D341Med (cell line): ENCODE measurements at regions not wholly inside any gene's neighbourhood (a gene's known extent, or its start where the extent isn't known, plus 50 kb on each side); places are given as distances from the start of the nearest gene placed in this dataset.

ENCODE experiments used
- DNase-seq: peaks from one replicate; pipeline ENCODE4 v3.0.0; 2012; ENCODE audit warnings: low spot score

- DNase-seq = no peak
Observed at GRCh38 chr4:125365731-125366130, 51.0 kb downstream of the FAT4 start.

DNA sequence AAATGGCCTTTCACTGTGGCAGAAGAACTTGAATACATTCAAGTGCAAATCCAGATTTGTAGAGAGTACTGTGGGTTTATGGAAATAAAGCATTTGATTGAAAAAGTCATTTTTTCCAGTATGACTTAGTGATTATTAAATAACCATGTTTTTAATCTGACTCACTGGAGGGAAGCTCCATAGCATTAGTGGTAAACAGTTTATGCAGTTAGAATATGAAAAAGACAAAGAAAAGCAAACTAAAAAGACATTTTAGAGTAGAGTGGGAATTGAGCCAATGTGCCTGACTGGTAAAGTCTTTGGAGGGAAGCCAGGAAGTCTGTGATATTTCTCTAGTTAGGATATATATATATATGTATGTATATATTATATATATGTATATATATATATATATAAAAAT, 53.4 kb downstream of the FAT4 start:
- no peak for DNase-seq

- no peak for DNase-seq
Observed at GRCh38 chr4:125368671-125369081, 53.9 kb downstream of the FAT4 start.

- DNase-seq = no peak
Observed at GRCh38 chr4:125369098-125369497, 54.3 kb downstream of the FAT4 start.

DNA sequence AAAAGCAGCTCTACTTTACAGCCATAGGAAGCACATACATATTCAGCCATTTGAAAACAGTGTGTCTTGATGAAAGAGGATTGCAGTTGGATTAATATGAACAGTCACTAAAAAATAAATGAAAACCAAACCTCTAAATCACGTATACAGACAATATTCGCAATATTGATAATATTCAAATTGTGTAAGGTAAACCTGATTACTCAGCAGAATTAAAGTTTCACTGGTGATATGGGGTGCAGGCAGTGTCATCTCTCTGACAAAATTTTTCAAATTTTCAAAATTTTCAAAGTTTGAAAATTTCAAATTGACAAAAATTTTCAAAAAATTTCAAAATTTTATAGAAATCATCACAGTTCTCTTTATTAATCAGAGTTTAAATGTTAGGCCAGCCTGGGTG, 55.7 kb downstream of the FAT4 start:
- no peak for DNase-seq

GRCh38 chr4:125382995-125383394, 68.2 kb downstream of the FAT4 start:
- DNase-seq = no peak

DNA sequence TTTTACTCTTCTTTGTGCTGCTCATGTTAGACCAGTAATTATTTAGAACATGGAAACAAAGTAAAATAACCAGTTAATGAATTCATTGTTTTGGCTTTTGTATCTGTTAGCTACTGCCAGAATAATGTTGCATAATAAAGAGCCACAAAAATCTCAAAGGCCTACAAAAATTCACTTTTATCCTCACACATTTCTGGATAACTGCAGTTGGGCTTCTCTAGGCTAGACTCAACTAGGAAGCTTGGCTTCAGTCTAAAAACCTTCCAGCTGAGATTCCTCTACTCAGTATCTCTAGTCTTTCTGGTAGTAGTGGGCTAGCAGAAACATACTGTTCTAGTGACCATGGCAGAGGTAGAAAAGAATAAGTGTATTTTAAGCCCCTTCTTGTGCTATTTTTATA, 73.0 kb downstream of the FAT4 start:
- DNase-seq = no peak

- no peak for DNase-seq
Observed at GRCh38 chr4:125388613-125389012, 73.9 kb downstream of the FAT4 start.

DNA sequence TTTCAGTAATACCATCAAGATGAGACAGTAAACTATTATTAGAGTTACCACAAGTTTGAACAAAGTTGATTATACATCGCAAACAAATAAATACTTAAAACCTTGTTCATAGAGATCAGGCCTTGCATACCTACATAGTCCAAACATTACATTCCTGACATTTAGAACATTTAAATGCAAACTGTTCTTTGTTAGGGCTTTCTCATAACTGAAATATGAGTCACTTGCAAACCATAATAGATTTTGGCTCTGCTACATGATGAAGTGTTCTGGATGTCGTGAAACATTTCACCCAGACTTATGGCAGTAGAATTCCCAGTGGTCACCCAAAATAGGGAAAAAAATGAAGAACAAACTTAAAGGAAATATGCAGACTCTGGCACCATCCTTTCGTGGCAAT, 75.0 kb downstream of the FAT4 start:
- DNase-seq = no peak

DNA sequence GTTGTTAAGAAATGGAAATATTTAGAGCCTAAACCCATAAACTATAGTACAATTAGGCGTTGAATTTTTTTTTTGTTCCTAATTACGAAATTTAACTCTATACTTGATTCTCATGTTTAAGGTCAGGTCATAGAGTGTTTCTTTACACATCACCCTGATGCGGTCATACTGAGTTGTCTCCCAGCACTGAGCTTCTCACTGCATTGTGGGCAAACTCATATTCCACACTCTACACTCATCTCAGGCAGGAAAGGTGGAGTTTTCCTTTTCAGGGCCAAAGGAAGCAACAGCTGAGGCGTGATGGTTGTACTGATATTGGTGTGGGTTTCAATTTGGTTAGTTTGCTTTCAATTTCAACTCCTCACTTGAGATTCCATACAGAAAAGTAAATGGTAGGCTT, 75.4 kb downstream of the FAT4 start:
- no peak for DNase-seq

DNA sequence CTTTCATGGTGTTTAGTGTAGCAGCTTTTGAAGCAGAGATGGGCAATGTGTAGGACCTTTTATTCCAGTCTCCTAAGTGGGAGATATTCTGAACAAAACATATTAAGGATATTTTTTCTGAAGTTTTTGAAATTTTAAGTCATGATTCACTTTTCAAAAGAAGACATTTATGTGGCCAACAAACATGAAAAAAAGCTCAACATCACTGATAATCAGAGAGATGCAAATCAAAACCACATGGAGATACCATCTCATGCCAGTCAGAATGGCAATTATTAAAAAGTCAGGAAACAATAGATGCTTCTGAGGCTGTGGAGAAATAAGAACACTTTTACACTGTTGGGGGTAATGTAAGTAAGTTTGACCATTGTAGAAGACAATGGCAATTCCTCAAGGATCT, 76.0 kb downstream of the FAT4 start:
- DNase-seq = no peak

GRCh38 chr4:125392694-125393093, 77.9 kb downstream of the FAT4 start:
- no peak for DNase-seq

DNA sequence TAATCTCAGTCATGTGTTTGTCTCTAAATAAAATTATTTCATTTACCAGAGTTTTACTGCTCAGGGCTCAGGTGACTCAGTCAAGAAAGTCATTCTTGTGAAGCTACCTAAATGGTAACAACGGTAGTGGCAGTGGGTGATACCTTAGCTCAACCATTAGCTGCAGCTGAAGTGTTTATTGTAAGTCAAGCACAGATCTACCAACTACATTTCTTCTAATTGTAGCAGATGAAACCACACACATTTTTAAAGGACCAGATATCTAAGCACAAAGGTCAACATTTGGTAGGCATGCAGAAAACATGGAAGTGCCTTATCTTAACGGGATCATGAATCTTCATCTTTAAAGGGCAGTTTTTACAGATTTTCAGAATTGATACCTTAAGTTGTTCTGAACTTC, 79.1 kb downstream of the FAT4 start:
- no peak for DNase-seq

- no peak for DNase-seq
Observed at GRCh38 chr4:125397226-125397625, 82.5 kb downstream of the FAT4 start.

- DNase-seq = no peak
Observed at GRCh38 chr4:125398263-125399002, 83.7 kb downstream of the FAT4 start.

DNA sequence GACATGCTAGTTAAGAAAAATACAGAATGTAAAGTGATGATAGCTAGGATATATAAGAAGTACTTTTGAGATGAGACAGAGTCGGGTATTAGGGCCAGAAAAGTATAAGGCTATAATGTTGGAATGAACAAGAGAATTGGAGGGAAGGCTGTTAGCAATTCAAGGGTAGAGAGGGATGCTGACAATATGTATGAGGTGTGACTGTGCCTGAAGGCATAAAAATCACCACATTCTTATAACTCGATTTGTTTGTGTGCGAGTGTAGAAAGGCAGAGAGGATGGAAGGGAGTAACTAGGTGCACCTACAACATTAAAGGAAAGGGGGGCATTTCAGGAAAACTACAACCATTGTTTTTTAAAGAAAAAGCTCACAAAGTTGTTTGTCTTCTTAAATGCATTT, 86.0 kb downstream of the FAT4 start:
- no peak for DNase-seq

- no peak for DNase-seq
Observed at GRCh38 chr4:125401784-125402183, 87.0 kb downstream of the FAT4 start.

- no peak for DNase-seq
Observed at GRCh38 chr4:125420526-125420925, 105.8 kb downstream of the FAT4 start.

DNA sequence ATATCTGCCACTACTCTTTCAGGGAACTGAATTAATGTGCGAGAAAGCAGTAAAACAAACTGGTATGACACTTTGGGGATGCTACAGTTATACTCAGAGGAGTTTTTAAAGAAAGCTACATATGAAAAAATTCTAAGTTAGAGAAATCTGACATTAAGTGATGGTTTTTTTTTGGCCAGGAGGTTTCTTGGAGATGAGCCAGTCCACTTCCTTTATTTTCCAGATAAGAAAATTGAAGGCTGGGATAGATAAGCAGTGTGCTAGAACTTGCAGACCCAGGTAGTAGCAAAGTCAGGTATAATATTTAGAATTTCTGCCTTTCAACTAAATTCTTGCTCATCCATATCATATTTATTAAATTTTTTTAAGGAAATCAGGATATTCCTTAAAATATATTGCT, 106.8 kb downstream of the FAT4 start:
- DNase-seq = no peak

DNA sequence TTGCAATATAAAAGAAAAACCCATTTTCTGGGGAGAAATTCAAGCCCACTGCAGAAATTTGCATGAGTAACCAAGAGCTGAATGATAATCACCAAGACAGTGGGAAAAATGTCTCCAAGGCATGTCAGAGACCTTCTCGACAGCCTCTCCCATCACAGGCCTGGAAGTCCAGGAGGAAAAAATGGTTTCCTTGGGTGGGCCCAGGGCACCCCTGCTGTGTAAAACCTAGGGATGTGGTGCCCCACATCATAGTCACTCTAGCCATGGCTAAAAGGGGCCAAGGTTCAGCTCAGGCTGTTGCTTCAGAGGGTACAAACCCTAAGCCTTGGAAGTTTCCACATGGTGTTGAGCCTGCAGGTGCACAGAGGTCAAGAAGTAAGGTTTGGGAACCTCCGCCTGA, 108.4 kb downstream of the FAT4 start:
- DNase-seq = no peak

DNA sequence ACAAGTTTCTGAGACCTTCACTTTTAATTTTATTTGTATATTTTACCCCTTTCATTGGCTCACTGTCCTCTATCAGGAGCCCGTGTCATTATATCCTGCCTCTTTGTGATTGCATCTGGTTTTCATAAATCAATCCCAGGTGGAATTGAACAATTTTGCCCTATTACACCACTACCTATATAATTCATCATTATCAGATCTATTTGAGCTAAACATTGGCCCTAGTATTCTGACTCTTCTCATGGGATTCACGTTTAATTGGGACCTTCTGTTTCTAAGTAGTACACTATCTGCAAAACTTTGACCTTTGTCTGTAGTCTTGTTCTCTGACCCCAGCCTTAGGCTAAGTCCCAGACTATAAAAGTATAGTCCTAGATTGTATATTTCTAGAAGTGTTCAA, 114.1 kb downstream of the FAT4 start:
- no peak for DNase-seq

- DNase-seq = no peak
Observed at GRCh38 chr4:125430086-125430485, 115.3 kb downstream of the FAT4 start.

- DNase-seq = no peak
Observed at GRCh38 chr4:125432078-125432477, 117.3 kb downstream of the FAT4 start.

DNA sequence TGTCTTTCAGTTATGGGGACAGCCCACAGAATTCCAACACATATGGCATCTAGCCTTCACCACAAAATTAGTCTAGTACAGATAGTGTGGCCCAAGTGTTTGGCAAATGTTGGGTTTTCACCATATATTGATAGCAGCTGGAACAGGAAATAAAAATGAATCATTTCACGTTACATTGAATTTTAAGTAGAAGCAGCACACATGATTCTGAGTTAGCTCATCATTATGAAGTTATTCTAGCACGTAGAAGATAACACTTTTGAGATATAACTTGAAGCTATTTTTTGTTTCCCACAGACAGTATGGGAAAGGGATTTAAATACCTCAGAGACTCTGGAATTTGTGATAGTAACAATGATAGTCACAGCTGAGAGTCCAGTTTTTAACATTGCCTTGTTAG, 118.7 kb downstream of the FAT4 start:
- DNase-seq = no peak

- DNase-seq = no peak
Observed at GRCh38 chr4:125434136-125434535, 119.4 kb downstream of the FAT4 start.
